GOT3 (cell line): ENCODE measurements at regions not wholly inside any gene's neighbourhood (a gene's known extent, or its start where the extent isn't known, plus 50 kb on each side); places are given as distances from the start of the nearest gene placed in this dataset.

ENCODE experiments used
- DNase-seq: peaks from one replicate; lab custom pipeline; 2025; ENCODE audit warnings: mixed read lengths; lab: John Stamatoyannopoulos, UW

DNA sequence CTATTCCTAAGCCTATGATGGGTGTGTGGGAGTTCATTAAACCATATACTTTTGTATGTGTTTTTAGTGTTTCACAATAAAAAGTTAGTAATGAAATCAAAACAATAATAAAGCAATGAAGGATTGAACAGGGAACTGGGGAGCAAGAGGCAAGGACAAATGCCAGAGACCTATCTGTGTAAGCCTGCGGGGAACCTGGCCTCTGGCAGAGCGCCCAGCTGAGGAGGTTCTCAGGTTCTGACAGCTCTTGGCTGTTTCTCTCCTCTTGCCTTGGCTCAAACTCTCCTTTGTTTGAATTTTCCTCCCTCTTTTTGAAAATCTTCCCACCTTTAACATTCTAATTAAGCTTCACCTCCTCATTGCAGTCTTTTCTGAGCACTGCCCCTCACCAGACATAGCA, 200.0 kb upstream of the NCKAP5 start:
- no peak for DNase-seq

DNA sequence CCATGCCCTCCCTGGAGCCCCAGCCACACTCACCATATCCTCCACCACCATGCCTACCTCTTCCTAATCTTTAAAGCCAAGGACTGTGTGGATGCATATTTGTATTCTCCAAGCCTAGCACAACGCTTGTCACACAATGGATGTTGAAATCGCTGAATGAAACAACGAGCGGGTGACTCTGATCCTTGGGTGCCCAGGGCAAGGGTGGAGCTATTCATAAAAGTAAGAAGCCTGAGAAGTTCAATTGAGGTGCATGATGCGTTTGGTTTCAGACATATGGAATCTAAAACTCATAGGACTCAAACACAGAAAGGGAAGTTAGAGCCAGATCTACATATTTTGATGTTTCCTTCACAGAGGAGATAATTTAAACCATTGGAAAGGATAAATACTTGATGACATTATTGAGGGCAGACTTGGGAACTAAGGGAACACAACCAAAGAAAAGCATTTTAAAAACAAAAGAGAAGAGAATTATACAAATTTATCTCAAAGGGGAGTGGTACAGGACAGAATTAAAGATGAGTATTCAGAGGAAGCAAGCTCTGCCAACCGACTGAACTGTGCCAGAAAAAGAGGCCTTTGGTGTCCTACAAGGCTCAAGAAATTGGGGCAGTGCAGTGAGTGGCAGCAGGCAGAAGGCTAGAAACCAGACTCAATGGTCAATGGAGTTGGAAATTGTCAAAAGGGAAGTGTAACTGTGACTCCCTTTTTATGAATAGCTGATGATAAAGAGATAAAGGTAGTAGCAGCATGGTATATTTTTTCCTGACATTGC, 200.6 kb upstream of the NCKAP5 start:
- DNase-seq: no peak

DNA sequence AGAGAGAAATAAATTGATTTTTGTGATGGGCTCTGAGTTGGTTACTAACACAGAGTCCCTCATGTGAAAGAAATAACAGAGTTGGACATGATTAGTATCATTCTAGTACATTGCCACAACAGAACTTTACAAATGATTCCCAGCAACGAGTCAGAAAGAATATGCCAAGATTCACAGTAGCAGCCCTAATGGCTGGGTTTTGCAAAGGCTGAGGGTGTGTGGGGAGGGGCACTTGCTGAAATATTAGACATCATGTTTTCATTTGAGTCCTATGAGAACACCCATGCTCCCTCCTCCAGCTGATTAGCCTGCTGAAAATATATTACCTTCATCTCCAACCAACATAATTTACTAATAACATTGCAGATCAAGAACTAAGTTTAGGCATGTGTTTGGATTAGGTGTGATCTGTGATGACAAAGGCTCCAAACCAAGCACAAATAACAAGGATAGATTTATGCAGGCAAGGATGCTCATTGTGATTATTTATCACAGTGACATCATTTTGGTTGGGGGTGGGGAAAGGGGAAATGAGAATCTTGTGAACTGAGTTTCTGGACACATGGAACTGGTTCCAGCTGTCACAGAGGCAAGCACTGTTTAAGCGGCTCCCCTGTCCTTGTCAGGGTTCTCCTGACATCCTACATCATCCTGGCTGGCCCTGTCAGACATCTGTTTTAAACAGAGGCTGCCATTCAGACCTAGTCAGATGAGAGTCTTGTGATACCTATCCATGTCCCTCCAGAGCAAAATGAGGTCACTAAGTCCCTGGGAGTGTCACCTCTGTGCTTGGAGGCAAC, 205.8 kb upstream of the NCKAP5 start:
- DNase-seq: no peak

DNA sequence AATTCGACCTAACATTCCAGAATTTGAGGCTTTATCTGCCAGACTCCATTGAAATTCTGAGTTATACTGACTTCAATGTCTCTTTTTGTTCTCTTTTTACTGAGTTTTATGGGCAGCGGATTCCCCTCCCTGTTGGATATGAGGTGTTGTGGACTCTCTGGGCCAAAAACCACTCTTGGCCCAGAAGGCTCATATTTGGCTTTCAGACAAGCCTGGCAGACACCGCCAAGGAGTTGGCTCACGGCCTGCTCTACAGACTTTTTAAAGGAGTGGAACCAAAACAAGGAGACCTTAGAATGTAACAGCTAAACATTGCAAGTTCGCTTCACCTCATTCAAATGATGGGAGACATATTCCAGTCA, 206.4 kb upstream of the NCKAP5 start:
- DNase-seq: no peak

DNA sequence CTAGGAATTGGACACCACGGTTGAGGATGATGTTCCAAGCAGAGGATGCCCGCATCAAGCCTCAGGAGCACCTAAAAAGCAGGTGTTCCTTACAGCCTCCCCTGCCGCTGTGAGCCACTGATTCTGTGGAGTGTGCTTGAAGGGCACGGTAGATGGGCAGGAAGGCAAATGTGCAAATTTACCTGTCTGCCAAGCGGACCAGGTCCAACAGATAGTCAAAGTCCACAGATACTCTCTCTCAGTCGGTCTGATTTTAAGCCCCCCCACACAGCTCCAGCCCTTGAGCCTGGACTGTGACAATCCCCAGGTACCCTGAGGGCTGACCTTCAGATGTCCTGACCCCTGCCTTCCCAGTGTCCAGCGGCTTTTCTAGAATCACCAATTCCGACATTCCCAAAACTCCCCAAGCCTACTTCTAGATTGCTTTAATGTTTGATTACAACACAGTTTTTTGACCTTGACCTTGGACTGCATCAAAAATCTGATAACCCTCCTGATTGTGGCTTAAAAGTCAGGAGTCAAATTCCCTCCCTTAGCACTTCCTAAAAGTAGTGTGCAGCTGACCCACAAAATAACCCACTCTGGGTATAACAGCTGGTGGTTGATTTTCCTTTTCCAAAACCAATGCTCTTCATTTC, 208.8 kb upstream of the NCKAP5 start:
- no peak for DNase-seq

DNA sequence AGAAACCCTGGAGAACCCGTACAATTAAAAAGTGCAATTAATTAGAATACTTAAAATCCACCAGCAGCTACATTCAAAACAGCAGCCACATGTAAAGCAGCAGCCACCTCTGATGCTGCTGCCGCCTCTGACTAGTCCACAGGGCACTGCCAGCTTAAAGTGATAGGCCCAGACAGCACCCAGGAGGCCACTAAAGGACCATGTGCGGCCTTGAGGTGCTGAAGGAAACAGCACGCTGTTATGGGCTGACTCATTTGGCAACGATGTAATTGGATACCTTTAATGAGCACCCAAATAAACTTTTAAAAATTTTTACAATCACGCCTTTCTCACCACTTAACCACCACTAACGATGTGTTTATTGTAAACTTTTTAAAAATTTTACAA, 209.3 kb upstream of the NCKAP5 start:
- no peak for DNase-seq

DNA sequence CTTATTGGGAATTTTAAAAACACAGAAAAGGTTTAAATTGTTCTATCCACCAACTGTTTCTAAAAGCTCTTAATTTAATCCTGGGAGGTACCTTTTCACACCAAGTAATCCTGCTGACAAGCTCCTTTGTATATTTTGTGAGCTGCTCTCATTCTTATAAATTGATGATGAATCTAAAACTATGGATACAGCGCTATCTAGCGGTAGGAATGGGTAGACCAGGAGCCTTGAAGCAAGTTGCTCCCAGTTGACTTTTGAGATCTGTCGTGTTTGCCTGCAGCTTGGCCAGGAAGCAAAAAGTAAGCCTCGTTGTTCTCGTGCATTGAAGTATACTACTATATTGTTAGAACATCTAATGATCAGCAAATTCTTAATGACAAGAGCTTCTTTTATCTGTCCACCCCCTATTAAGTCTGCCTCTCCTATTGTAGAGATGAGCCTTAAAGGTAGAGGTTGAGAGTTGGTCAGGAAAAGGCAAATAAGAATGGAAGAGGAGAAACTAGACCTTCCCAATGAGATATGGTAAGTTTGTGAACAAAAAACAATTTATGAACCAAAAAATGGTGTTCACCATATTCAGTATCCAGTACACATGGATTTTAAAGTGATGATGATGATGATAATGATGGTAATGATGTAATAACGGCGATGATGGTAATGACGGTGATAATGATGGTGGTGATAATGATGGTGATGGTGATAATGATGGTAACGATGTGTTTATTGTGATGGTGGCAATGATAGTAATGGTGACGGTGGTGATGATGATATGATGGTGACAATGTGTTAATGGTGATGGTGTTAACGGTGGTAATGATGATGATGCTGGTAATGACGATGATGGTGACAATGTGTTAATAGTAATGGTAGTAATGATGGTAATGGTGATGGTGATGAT, 212.1 kb upstream of the NCKAP5 start:
- DNase-seq: no peak

DNA sequence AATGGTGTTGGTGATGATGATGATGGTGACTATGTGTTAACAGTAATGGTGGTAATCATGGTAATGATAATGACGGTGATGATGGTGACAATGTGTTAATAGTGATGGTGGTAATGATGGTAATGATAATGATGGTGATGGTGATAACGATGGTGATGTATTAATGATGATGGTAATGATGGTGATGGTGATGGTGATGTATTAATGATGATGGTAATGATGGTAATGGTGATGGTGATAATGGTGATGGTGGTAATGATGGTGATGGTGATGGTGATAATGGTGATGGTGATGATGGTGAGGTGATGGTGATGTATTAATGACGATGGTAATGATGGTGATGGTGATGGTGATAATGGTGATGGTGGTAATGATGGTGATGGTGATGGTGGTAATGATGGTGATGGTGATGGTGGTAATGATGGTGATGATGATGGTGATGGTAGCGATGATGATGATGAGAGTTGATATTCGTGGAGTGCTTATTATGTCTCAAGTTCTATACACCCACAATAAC, 212.8 kb upstream of the NCKAP5 start:
- no peak for DNase-seq

DNA sequence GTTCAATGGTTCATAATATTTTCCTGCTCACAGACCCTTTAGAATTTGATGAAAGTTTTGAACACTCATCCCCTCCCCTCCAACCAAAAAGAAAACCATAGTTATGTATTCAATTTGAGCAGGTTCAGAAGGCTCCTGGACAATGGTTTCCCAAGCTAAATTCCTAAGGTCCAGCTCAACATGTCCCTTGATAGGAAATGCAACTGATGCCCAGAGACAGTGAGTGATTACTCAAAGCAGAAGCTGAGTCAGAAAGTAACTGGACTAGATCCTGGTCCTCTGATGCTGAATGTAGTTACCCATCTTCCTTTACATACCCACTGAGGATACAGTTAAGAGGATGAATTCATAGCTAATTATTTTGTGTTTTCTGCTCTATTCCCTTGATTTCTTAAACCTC, 218.9 kb upstream of the NCKAP5 start:
- no peak for DNase-seq

DNA sequence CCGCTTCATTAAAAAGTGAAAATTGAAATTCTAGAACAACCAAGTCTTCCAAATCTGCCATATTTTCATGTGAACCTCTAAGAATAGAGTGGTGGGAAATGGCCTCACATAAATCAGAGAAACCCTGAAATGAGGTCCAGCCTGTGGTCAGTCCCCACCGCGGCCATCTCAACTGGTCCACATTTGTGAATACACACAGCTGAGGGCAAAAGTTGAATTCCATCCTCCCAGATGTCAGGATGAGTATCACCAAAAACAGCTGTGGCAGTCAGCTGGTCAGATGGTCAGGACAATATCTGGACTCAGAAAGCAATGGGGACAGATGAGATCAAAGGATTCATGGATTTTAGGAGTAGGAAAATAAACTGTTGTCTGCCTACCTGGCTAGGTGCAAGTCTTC, 219.4 kb upstream of the NCKAP5 start:
- DNase-seq: no peak

DNA sequence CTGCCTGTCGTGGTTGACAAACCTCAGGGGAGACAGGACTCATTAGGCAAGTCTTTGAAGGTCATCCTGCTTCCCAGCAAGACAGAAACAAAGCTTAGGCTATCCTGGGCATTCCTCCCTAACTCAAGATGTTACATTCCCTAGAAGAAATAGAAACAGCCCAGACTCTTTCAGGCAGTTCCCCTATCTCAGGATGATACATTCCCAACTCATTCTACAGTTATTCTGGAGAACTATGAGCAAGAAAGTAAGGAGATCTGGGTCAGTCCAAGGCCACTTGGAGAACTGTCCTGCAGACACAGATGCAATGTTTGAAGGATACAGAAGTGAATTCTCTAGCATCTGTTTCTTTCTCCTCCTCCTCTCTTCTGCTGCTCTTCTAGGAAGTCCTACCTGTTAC, 220.1 kb upstream of the NCKAP5 start:
- no peak for DNase-seq

DNA sequence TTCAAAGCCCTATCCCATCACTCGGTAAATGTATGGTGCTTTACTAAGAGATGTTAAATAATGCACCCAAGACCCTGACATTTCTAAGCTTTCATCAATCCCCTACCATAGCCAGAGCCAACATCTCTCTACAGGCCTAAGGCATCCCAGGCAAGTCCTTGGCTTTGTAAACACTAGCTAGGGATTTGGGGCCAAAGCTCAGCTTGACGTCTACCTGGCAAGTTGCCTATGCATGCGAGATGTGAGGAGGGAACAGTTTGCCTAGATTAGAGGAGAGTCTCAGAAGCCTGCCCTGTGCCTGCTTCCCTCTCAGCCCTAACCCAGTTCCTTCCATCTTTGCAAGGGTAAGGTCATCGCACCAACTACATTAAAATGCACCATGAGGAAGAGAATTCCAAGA, 221.5 kb upstream of the NCKAP5 start:
- no peak for DNase-seq

DNA sequence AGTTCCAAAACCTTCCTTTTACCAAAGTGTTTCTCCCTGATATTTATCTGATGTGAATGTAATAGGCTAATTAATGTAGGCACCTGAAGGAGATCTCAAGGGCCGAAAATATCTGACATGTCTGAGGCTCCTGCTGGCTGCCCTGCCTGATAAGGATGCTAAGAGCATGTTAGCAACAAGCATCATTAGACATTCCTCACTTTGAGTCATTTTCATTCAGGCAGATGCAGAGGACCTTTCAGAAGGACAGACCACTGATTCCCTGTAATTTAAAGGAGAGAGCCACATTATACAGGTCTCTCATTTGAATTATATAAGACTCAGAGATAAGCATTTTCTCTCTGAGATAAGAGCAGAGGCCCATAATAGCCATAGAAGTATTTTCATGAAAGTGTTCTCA, 222.4 kb upstream of the NCKAP5 start:
- DNase-seq: no peak

DNA sequence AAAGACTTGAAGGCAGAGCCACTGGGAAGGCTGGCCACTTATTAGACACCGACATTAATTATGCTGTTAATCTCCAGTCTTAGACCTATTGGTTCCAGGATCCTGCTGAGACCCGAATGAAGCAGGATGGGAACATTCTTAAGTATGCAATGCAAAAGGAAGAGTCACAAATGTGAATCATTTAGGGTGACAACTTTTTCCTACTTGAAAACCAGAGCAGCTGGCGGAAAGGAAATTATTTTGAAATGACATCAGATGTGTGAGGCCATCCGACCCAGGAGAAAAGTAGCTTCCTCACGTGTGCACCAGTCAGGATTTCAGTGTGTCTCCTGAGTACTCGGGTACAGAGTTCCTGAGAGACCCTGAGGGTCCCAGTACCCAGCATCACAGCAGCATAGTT, 222.9 kb upstream of the NCKAP5 start:
- DNase-seq: no peak

DNA sequence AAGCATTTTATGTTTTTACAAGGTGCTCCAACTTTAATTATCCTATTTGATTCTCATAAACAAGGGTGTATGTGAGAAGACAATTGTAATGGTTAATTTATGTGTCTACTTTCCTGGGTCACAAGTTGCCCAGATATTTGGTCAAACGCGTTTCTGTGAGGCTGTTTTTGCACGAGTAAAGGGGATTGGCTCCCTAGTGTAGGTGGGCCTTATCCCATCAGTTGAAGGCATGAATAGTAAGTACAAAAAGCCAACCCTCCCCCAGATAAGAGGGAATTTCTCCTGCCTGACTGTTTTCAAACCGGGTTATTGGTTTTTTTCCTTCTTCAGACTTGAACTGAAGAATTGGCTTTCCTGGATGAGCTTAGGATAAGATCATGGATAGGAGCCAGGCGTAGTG, 224.0 kb upstream of the NCKAP5 start:
- DNase-seq: no peak

DNA sequence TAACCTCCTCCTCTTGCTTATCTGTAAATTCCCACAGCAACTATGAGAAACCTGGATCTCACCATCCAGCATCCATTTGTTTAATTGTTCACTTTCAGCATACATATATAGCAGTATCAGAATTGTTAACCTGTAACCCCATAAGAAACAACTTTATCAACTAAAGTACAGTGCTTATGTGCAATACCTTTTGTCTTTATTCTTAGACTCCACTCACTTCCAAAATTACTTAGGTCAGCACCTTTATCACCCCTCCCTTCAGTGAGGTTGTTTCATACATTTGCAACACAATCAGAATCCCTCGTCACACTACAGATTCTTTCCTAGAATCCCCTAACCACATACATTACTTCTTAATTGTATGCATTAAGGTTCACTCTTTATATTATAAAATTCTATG, 225.9 kb upstream of the NCKAP5 start:
- no peak for DNase-seq

DNA sequence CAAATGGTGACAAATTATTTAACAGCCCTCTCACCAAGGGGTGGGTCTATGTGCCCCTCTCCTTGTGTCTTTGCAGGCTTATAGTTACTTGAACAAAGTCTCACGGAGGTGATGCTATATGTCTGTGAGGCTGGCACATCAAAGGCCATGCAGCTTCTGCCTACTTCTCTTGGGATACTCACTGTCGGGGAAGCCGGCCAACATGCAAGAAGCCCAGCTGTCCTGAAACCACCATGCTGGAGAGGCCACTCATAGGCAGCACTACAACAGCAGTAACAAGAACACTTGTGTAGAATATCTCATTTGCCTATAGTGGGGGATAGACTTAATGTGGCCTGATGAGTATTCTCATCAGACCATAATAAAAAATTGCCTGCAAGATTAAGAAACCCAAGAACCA, 233.7 kb upstream of the NCKAP5 start:
- DNase-seq: no peak

DNA sequence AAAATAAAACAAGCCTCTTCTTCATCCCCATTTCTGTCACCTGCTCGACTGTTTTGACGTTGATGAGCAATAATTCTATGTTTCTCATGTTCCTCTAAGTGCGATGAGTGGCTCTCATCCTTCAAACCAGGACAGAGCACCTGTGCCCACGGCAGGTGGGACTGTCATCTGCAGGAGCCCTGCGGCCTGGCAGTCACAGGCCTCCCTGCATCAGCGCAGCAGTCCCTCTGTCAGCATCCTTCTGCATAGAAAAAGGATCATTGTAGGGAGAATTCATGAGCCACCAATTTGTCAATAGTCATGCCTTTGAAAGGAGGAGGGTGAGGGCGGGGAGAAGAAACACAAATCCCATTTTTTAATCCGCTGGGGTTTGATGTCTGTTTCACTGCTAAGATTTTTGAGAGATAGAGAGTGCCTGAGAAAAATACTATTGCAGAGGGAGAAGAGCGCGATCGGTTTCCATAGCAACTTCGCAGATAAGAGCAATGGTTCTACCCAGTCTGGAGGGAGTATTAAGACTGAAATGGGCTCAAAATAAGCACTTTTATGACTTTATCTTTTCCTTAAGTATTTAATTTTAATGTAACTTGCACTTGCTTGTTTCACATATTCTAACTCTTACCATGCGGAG, 234.3 kb upstream of the NCKAP5 start:
- no peak for DNase-seq

DNA sequence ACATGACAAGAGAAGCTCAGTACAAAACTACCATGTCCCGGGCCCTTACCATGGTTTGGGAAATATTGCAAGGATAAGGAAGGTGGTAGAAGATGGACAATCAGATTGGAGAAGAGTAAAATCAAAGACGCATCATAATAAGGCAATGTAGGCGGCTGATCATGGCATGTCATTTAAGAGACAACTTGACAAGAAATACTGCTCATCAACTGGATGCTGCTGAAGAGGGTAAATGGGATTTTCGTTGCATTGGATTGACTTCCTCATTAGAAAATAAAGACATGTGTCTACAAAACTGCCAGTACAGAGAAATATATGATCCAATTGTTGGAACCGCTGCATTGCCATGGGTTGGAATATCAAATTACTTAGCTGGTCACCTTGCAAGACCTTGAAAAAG, 238.3 kb upstream of the NCKAP5 start:
- DNase-seq: no peak

DNA sequence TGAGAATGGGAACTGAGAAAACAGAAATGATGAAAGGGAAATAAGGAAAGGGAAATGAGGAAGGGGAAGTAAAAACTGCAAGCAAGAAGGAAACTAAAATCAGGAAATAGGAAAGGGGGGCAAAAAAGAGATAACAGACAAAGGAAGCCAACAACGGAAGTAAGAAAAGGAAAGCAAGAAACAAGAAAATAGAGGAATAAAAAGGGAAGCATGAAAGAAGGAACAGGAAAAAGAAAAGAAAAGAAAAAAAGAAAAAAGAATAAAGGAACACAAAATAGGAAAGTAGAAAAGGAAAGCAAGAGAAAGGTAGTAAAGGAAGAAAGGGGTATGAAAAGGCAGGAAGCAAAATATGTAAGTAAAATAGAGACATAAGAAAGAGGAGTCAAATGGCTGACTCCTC, 241.2 kb upstream of the NCKAP5 start:
- no peak for DNase-seq

DNA sequence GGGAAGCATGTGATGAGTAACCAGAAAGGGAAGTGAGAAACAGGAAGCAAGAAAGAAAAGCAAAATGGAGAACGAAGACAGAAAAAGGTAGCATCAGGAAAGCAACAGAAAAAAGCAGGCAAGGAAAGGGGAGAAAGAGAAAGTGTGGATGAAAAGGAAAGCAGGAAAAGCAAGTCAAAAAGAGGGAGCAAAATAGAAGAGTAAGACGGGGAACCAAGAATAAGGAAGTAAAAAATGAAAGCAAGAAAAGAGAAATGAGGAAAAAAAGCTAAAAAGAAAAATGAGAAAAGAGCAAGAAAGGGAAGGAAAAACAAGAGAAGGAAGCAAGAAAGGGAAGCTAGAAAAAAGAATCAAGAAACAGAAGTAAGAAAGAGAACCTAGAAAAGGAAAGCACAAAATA, 242.3 kb upstream of the NCKAP5 start:
- no peak for DNase-seq
